Gastrocnemius medialis (tissue), 4 donors: ENCODE measurements at regions not wholly inside any gene's neighbourhood (a gene's known extent, or its start where the extent isn't known, plus 50 kb on each side); places are given as distances from the start of the nearest gene placed in this dataset.

ENCODE experiments used
- ATAC-seq, 2 donors: fragments of 150-250 bp; one replicate each; pipeline ENCODE4 v1.9.1; 2016
- DNase-seq, 2 donors: peaks; one replicate each; pipeline ENCODE4 v3.0.0-alpha.2; 2019
- H3K27ac ChIP-seq, 4 donors: fragments of 200-600 bp; sonication (generic); 1 replicate in 1 of 4; 2 replicates in 3 of 4; pipeline ENCODE4 v1.5.1; 2016 to 2018; ENCODE audit warnings: mild to moderate bottlenecking in 2 of 4, moderate library complexity in 1 of 4
- H3K27me3 ChIP-seq, 3 donors: fragments of 200-600 bp; sonication (generic) in 2 of 3; 1 replicate in 1 of 3; 2 replicates in 2 of 3; pipeline versions ENCODE4 v1.5.1 to v1.6.0; 2016 to 2019; ENCODE audit warnings: mild to moderate bottlenecking in 1 of 3, moderate library complexity in 1 of 3
- H3K36me3 ChIP-seq, 2 donors: fragments of 200-600 bp; sonication (generic) in 1 of 2; one replicate each; pipeline ENCODE4 v1.5.1; 2017 to 2018
- H3K4me1 ChIP-seq, 2 donors: fragments of 200-600 bp; sonication (generic) in 1 of 2; one replicate each; pipeline ENCODE4 v1.5.1; 2016 to 2017; ENCODE audit warnings: mild to moderate bottlenecking in 2 of 2
- H3K4me3 ChIP-seq, 4 donors: fragments of 200-600 bp; sonication (generic) in 3 of 4; 1 replicate in 1 of 4; 2 replicates in 3 of 4; pipeline ENCODE4 v1.5.1; 2016 to 2019; ENCODE audit warnings: mild to moderate bottlenecking in 2 of 4
- H3K9me3 ChIP-seq, 3 donors: fragments of 200-600 bp; sonication (generic) in 2 of 3; 1 replicate in 1 of 3; 2 replicates in 2 of 3; pipeline ENCODE4 v1.5.1; 2016 to 2019
- POLR2A ChIP-seq, 2 donors: fragments of 450-650 bp; IDR thresholded peaks; one replicate each; pipeline ENCODE4 v1.6.1; 2017; ENCODE audit warnings: antibody characterized with exemption in 2 of 2, mild to moderate bottlenecking in 2 of 2, moderate library complexity in 2 of 2
- in situ Hi-C, 4 donors: fragments of 200-750 bp; cut with MboI; loops; one replicate each; pipeline versions ENCODE4 v1.15.0 to v1.8.0; 2017; ENCODE audit warnings: low sequenced_read_pairs in 4 of 4
- intact Hi-C: fragments of 100-400 bp; cut with DNase I; formaldehyde crosslinking; loops from one replicate; pipeline ENCODE4 v1.15.1; 2023; ENCODE audit warnings: low total_unique reads
- TF ChIP-seq, protein P1 (sequence below), 5 experiments: fragments of 450-650 bp in 3 of 5; fragments of 200-600 bp in 2 of 5; sonication (generic) in 2 of 5; IDR thresholded peaks in 4 of 5; conservative IDR thresholded peaks in 1 of 5; 1 replicate in 4 of 5; 2 replicates in 1 of 5; pipeline ENCODE4 v1.5.1; 2016 to 2019; ENCODE audit warnings: antibody characterized with exemption in 5 of 5, mild to moderate bottlenecking in 3 of 5, moderate library complexity in 3 of 5

DNA sequence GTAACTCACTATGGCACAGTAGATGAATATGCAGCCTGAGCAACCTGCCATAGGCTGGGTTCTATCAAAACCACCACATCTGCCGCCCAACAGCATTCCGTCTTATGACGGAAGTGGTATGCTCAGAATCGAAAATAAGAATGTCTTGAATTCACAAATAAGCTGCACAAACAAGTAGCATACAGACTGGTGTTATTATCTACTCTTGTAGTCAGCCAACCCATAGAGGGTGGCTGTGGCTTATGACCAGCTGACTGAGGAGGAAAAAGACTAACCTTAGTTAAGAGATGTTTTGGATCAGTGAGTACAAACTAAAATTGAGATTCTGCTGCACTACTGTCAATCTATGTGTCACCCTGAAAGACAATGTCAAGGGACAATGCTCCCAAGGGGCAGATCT is 1255.1 kb upstream of the EYS start:
- intact Hi-C loops (no loop called here), in situ Hi-C loops (no loop called here)
- no peak overlapping the region for H3K27ac ChIP-seq
- H3K27me3 ChIP-seq, result no peaks in the 10 kb centered on the region
- no peak for ATAC-seq
- H3K36me3 ChIP-seq, result no peaks in the 10 kb centered on the region
- no peaks in the 10 kb centered on the region for H3K4me1 ChIP-seq
- no peaks in the 10 kb centered on the region for H3K9me3 ChIP-seq
- H3K4me3 ChIP-seq, result no peak overlapping the region
- no peak for TF ChIP-seq POLR2A (IDR thresholded peaks at IDR 0.05)
- TF ChIP-seq, protein P1, sequence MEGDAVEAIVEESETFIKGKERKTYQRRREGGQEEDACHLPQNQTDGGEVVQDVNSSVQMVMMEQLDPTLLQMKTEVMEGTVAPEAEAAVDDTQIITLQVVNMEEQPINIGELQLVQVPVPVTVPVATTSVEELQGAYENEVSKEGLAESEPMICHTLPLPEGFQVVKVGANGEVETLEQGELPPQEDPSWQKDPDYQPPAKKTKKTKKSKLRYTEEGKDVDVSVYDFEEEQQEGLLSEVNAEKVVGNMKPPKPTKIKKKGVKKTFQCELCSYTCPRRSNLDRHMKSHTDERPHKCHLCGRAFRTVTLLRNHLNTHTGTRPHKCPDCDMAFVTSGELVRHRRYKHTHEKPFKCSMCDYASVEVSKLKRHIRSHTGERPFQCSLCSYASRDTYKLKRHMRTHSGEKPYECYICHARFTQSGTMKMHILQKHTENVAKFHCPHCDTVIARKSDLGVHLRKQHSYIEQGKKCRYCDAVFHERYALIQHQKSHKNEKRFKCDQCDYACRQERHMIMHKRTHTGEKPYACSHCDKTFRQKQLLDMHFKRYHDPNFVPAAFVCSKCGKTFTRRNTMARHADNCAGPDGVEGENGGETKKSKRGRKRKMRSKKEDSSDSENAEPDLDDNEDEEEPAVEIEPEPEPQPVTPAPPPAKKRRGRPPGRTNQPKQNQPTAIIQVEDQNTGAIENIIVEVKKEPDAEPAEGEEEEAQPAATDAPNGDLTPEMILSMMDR (IDR thresholded peaks at IDR 0.05 in 4 of 5, conservative IDR thresholded peaks at IDR 0.05 in 1 of 5), result no peak
- DNase-seq, result no peak

DNA sequence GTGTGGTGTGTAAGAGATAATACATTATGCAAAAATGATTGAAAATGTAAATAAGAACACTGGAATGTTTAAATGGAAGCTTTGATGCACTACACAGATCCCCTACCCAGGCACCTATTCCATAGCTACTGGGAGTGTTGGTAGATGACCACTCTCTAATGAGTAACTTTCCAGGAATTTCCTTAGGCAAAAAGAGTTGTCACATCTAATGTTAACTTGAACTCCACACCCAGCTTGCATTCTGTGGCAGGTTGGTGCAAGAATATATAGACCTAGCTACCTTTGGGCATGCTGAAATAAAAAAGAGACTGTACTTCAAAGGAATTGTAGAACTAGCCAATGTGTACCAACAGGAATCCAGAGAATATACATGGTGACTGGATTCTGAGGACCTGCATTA is 1254.2 kb upstream of the EYS start:
- intact Hi-C loops (no loop called here), in situ Hi-C loops (no loop called here)
- ATAC-seq, result no peak
- TF ChIP-seq POLR2A (IDR thresholded peaks at IDR 0.05), result no peak
- TF ChIP-seq, protein P1 (IDR thresholded peaks at IDR 0.05 in 4 of 5, conservative IDR thresholded peaks at IDR 0.05 in 1 of 5), result no peak
- Histone ChIP-seq H3K27me3 (no peaks in the 10 kb centered on the region), H3K4me1 (no peaks in the 10 kb centered on the region), H3K9me3 (no peaks in the 10 kb centered on the region), H3K27ac (no peak overlapping the region), H3K36me3 (no peaks in the 10 kb centered on the region), H3K4me3 (no peak overlapping the region)
- DNase-seq, result no peak

DNA sequence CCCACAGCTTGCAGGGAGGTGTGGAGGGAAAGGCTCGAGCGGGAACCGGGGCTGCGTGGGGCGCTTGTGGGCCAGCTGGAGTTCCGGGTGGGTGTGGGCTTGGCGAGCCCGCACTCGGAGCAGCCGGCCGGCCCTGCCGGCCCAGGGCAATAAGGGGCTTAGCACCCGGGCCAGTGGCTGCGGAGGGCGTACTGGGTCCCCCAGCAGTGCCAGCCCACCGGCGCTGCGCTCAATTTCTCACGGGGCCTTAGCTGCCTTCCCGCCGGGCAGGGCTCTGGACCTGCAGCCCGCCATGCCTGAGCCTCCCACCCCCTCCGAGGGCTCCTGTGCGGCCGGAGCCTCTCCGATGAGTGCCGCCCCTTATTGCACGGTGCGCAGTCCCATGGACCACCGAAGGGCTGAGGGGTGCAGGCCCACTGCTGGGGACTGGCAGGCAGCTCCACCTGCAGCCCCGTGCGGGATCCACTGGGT is 1242.2 kb upstream of the EYS start:
- H3K9me3 ChIP-seq, result no peaks in the 10 kb centered on the region
- no peak for DNase-seq
- in situ Hi-C loops (no loop called here), intact Hi-C loops (no loop called here)
- no peak for ATAC-seq
- no peaks in the 10 kb centered on the region for H3K4me1 ChIP-seq
- H3K27me3 ChIP-seq, result no peaks in the 10 kb centered on the region
- no peak overlapping the region for H3K27ac ChIP-seq
- no peaks in the 10 kb centered on the region for H3K36me3 ChIP-seq
- H3K4me3 ChIP-seq, result no peak overlapping the region
- TF ChIP-seq, protein P1 (IDR thresholded peaks at IDR 0.05 in 4 of 5, conservative IDR thresholded peaks at IDR 0.05 in 1 of 5), result no peak
- no peak for TF ChIP-seq POLR2A (IDR thresholded peaks at IDR 0.05)

DNA sequence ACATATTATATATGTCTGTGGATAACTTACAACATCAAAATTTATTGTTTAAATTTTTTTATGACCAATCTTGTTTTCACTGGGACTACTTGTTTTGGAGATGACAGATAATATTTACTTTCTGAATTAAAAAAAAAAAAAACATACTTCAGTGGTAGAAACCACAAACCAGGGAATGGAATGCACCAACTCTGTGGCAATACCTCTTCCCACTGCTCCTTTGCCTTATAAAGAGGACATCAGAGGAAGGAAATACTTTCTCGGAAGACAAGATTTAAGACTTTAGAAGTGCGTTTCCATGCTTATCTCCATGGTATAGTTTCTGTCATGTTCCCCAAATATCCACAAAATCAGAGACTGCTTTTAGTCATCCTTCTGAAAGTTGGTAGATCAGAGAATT is 1241.1 kb upstream of the EYS start:
- ATAC-seq, result no peak
- Histone ChIP-seq H3K4me1 (no peaks in the 10 kb centered on the region), H3K27me3 (no peaks in the 10 kb centered on the region), H3K9me3 (no peaks in the 10 kb centered on the region), H3K36me3 (no peaks in the 10 kb centered on the region), H3K4me3 (no peak overlapping the region), H3K27ac (no peak overlapping the region)
- TF ChIP-seq, protein P1 (IDR thresholded peaks at IDR 0.05 in 4 of 5, conservative IDR thresholded peaks at IDR 0.05 in 1 of 5), result no peak
- no peak for TF ChIP-seq POLR2A (IDR thresholded peaks at IDR 0.05)
- intact Hi-C loops (no loop called here), in situ Hi-C loops (no loop called here)
- no peak for DNase-seq

DNA sequence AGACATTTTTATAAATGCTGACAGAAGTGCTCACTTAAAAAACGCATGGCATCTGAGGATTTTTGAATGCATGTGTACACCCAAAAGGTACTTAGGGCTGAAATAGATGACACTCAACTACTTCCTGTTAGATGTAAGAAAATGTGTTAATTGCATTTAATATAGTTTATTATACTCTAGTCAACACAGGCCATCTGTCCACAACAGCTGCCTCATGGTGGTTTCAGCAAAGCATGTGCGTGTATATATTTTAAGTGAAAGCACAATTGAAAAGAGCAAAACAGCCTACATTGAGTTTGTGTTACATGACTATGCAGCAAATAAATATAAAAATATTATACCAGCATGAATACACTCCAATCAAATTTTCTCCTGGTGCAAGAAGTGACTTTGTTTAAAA is 1233.0 kb upstream of the EYS start:
- H3K9me3 ChIP-seq, result no peaks in the 10 kb centered on the region
- no peaks in the 10 kb centered on the region for H3K4me1 ChIP-seq
- H3K4me3 ChIP-seq, result no peak overlapping the region
- in situ Hi-C loops (no loop called here), intact Hi-C loops (no loop called here)
- no peak for TF ChIP-seq POLR2A (IDR thresholded peaks at IDR 0.05)
- TF ChIP-seq, protein P1 (IDR thresholded peaks at IDR 0.05 in 4 of 5, conservative IDR thresholded peaks at IDR 0.05 in 1 of 5), result no peak
- no peaks in the 10 kb centered on the region for H3K27me3 ChIP-seq
- H3K36me3 ChIP-seq, result no peaks in the 10 kb centered on the region
- no peak for DNase-seq
- no peak for ATAC-seq
- no peak overlapping the region for H3K27ac ChIP-seq
